SK-N-MC (cell line): ENCODE measurements at regions not wholly inside any gene's neighbourhood (a gene's known extent, or its start where the extent isn't known, plus 50 kb on each side); places are given as distances from the start of the nearest gene placed in this dataset.
"Not testable (repeated sequence)": the region's sequence is repeated elsewhere in the genome, so short reads cannot be mapped to it uniquely, and the experiment has no call there.

Source experiments
- EZH2 ChIP-seq: fragments of 200-600 bp; sonication (generic); IDR thresholded peaks from one replicate; pipeline ENCODE4 v1.6.1; 2017; ENCODE audit warnings: antibody characterized with exemption
- POLR2AphosphoS5 ChIP-seq: IDR thresholded peaks from 2 replicates; pipeline ENCODE4 v1.6.1; 2012; ENCODE audit warnings: mild to moderate bottlenecking, low read depth, low read length, borderline replicate concordance

DNA sequence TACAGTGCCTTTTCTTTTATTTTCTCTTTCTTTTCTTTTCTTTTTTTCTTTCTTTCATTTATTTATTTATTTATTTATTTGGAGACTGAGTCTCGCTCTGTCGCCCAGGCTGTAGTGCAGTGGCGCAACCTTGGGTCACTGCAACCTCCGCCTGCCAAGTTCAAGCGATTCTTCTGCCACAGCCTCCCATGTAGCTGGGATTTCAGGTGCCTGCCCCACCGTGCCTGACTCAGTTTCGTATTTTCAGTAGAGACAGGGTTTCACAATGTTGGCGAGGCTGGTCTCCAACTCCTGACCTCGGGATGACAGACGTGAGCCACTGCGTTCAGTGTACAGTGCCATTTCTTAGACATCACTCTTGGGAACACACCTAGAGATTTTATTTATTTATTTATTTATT is 110.0 kb upstream of the ANKRD30BL start:
- not testable (repeated sequence) for TF ChIP-seq POLR2AphosphoS5, EZH2
